ENCODE measurements at regions not wholly inside any gene's neighbourhood (a gene's known extent, or its start where the extent isn't known, plus 50 kb on each side); places are given as distances from the start of the nearest gene placed in this dataset.

- no peak for DNase-seq
These were observed 966.1 kb downstream of the FSCB start for GRCh38 chr14:43540948-43541347.

More at GRCh38 chr14:43540948-43541347, 966.1 kb downstream of the FSCB start:
- ChIA-PET POLR2A (ENCODE audit: unreplicated experiment) (no interaction called here), CTCF (interaction anchor here (0.6 to 0.9 kb wide), 2 partner anchors 207 to 273 kb away, joined by 5 to 6 read pairs; no protein-coding TSS in a partner anchor)
- H3K4me3 ChIP-seq (ENCODE audit: insufficient read depth, low read depth, low read length), result no peak overlapping the region
- intact Hi-C loops (cut with micrococcal nuclease) (no loop called here), in situ Hi-C loops (cut with MboI; ENCODE audit: low sequenced_read_pairs) (no loop called here), dilution Hi-C loops (cut with HindIII; ENCODE audit: low sequenced_read_pairs, unreplicated experiment) (no loop called here)
- 67% methylated on average over 2 of the region's 13 CpGs; no CpG with 5 or more reads in 1 of the 2 experiments for WGBS, 2 experiments (ENCODE audit: extremely low coverage in 2 of 2, insufficient read length in 1 of 2)
- no TSS peak for BruUV-seq (replicated peaks)
- no peaks in the 10 kb centered on the region for H3K27me3 ChIP-seq (ENCODE audit: control insufficient read depth, insufficient read depth, low read length)
- no peak overlapping the region for H3K27ac ChIP-seq (ENCODE audit: insufficient read depth, low read length)
- no peak overlapping the region for H2BK5ac ChIP-seq (ENCODE audit: low read depth, low read length, poor library complexity, severe bottlenecking)
- no peak for ATAC-seq (ENCODE audit: low read depth)
- no peak overlapping the region for H2AK5ac ChIP-seq (ENCODE audit: low read depth, low read length)
- no peak overlapping the region for H3K18ac ChIP-seq (ENCODE audit: low read depth, low read length)
- no peak overlapping the region for H4K8ac ChIP-seq (ENCODE audit: low read depth in 2 of 2, low read length in 2 of 2)
- H2AK9ac ChIP-seq (replicated peaks; ENCODE audit: low read depth, low read length, poor library complexity), result no peak overlapping the region
- H3K9me3 ChIP-seq (ENCODE audit: control insufficient read depth, insufficient read depth, low read length), result peaks cover 13% of the 10 kb centered on the region
- no peak overlapping the region for H4K5ac ChIP-seq (ENCODE audit: low read depth, low read length)
- H3K56ac ChIP-seq (ENCODE audit: extremely low read depth, insufficient read depth, low read length), result no peak overlapping the region
- H3K9ac ChIP-seq (ENCODE audit: low read depth, low read length), result no peak overlapping the region
- H3K23ac ChIP-seq (ENCODE audit: low read depth, low read length), result no peak overlapping the region
- H3K4ac ChIP-seq (ENCODE audit: low read depth, low read length), result no peak overlapping the region
- H3K79me1 ChIP-seq (ENCODE audit: low read depth in 1 of 2, low read length in 2 of 2), result no peaks in the 10 kb centered on the region
- no peaks in the 10 kb centered on the region for H3K9me1 ChIP-seq (ENCODE audit: insufficient read depth, low read length)
- no peaks in the 10 kb centered on the region for H4K20me1 ChIP-seq (ENCODE audit: insufficient read depth, low read length)
- H3K36me3 ChIP-seq (ENCODE audit: control insufficient read depth, insufficient read depth, low read length), result no peaks in the 10 kb centered on the region
- no peak overlapping the region for H2AFZ ChIP-seq (replicated peaks; ENCODE audit: low read length, poor library complexity)
- no peak overlapping the region for H3K14ac ChIP-seq (replicated peaks; ENCODE audit: low read depth, low read length)
- H2BK120ac ChIP-seq (ENCODE audit: low read depth, low read length), result no peak overlapping the region
- no peaks in the 10 kb centered on the region for H3K4me1 ChIP-seq (ENCODE audit: control insufficient read depth, insufficient read depth, low read length)
- H2BK15ac ChIP-seq (ENCODE audit: low read depth, low read length), result no peak overlapping the region
- H4K91ac ChIP-seq (ENCODE audit: insufficient read depth, low read depth, low read length), result no peak overlapping the region
- no peak for TF ChIP-seq MAZ (IDR thresholded peaks at IDR 0.05; ENCODE audit: borderline replicate concordance, low read depth, low read length)
- TF ChIP-seq SMC3 (IDR thresholded peaks at IDR 0.05; ENCODE audit: low read depth, low read length), result no peak
- TF ChIP-seq MAFK (IDR thresholded peaks at IDR 0.05; ENCODE audit: low read depth, low read length), result no peak
- no peak for TF ChIP-seq RFX5 (IDR thresholded peaks at IDR 0.05; ENCODE audit: low read depth, low read length)
- TF ChIP-seq MXI1 (IDR thresholded peaks at IDR 0.05; ENCODE audit: borderline replicate concordance, low read depth, low read length), result no peak
- no peak for TF ChIP-seq RCOR1 (IDR thresholded peaks at IDR 0.05; ENCODE audit: insufficient replicate concordance, low read length)
- no peak for TF ChIP-seq USF2 (IDR thresholded peaks at IDR 0.05; ENCODE audit: low read depth, low read length)
- TF ChIP-seq RAD21 (IDR thresholded peaks at IDR 0.05; ENCODE audit: low read length), result no peak
- no peak for TF ChIP-seq BHLHE40 (IDR thresholded peaks at IDR 0.05; ENCODE audit: low read depth, low read length)
- TF ChIP-seq FOS (IDR thresholded peaks at IDR 0.05; ENCODE audit: low read depth, low read length), result no peak
- no peak for TF ChIP-seq CEBPB (IDR thresholded peaks at IDR 0.05; ENCODE audit: low read depth, low read length)
- no peak for TF ChIP-seq POLR2A (IDR thresholded peaks at IDR 0.05; ENCODE audit: low read depth, low read length)
- no peak for TF ChIP-seq NFE2L2 (IDR thresholded peaks at IDR 0.05; ENCODE audit: low read depth, low read length)
- TF ChIP-seq CHD1 (IDR thresholded peaks at IDR 0.05; ENCODE audit: low read depth, low read length), result no peak
- no peak for TF ChIP-seq CTCF (conservative IDR thresholded peaks at IDR 0.05; ENCODE audit: low read depth, low read length)
- TF ChIP-seq ELK1 (IDR thresholded peaks at IDR 0.05; ENCODE audit: borderline replicate concordance, low read depth, low read length), result no peak
- H3K4me2 ChIP-seq (ENCODE audit: low read depth, low read length), result no peak overlapping the region
- H2BK20ac ChIP-seq (ENCODE audit: low read depth, low read length), result no peak overlapping the region
